ENCODE measurements at regions not wholly inside any gene's neighbourhood (a gene's known extent, or its start where the extent isn't known, plus 50 kb on each side); places are given as distances from the start of the nearest gene placed in this dataset.
"Not testable (repeated sequence)": the region's sequence is repeated elsewhere in the genome, so short reads cannot be mapped to it uniquely, and the experiment has no call there.

- TF ChIP-seq, protein P1, sequence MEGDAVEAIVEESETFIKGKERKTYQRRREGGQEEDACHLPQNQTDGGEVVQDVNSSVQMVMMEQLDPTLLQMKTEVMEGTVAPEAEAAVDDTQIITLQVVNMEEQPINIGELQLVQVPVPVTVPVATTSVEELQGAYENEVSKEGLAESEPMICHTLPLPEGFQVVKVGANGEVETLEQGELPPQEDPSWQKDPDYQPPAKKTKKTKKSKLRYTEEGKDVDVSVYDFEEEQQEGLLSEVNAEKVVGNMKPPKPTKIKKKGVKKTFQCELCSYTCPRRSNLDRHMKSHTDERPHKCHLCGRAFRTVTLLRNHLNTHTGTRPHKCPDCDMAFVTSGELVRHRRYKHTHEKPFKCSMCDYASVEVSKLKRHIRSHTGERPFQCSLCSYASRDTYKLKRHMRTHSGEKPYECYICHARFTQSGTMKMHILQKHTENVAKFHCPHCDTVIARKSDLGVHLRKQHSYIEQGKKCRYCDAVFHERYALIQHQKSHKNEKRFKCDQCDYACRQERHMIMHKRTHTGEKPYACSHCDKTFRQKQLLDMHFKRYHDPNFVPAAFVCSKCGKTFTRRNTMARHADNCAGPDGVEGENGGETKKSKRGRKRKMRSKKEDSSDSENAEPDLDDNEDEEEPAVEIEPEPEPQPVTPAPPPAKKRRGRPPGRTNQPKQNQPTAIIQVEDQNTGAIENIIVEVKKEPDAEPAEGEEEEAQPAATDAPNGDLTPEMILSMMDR (IDR thresholded peaks at IDR 0.05; ENCODE audit: insufficient read depth, low read depth, low read length), result no peak
- no peak overlapping the region for H3K4me3 ChIP-seq (ENCODE audit: low read depth, low read length)
- no peak for DNase-seq (ENCODE audit: low read depth)
Measured at GRCh38 chr6:48397887-48398286, 286.9 kb upstream of the PTCHD4 start.

- TF ChIP-seq, protein P1 (IDR thresholded peaks at IDR 0.05; ENCODE audit: insufficient read depth, low read depth, low read length), result no peak
- H3K4me3 ChIP-seq (ENCODE audit: low read depth, low read length), result no peak overlapping the region
- DNase-seq (ENCODE audit: low read depth), result no peak
Measured at GRCh38 chr6:48389146-48390043, 278.4 kb upstream of the PTCHD4 start.

- TF ChIP-seq, protein P1 (IDR thresholded peaks at IDR 0.05; ENCODE audit: insufficient read depth, low read depth, low read length), result no peak
- H3K4me3 ChIP-seq (ENCODE audit: low read depth, low read length), result no peak overlapping the region
- no peak for DNase-seq (ENCODE audit: low read depth)
Measured at GRCh38 chr6:48388044-48388443, 277.0 kb upstream of the PTCHD4 start.

- TF ChIP-seq, protein P1 (IDR thresholded peaks at IDR 0.05; ENCODE audit: insufficient read depth, low read depth, low read length), result no peak
- no peak overlapping the region for H3K4me3 ChIP-seq (ENCODE audit: low read depth, low read length)
- no peak for DNase-seq (ENCODE audit: low read depth)
Measured at GRCh38 chr6:48378884-48379407, 267.9 kb upstream of the PTCHD4 start.

GRCh38 chr6:48377115-48377514 is 266.1 kb upstream of the PTCHD4 start:
- no peak overlapping the region for H3K4me3 ChIP-seq (ENCODE audit: low read depth, low read length)
- no peak for DNase-seq (ENCODE audit: low read depth)
- TF ChIP-seq, protein P1 (IDR thresholded peaks at IDR 0.05; ENCODE audit: insufficient read depth, low read depth, low read length), result no peak

- not testable (repeated sequence) for DNase-seq (ENCODE audit: low read depth); H3K4me3 ChIP-seq (ENCODE audit: low read depth, low read length)
Measured at GRCh38 chr6:48371226-48371625, 260.2 kb upstream of the PTCHD4 start.

DNA sequence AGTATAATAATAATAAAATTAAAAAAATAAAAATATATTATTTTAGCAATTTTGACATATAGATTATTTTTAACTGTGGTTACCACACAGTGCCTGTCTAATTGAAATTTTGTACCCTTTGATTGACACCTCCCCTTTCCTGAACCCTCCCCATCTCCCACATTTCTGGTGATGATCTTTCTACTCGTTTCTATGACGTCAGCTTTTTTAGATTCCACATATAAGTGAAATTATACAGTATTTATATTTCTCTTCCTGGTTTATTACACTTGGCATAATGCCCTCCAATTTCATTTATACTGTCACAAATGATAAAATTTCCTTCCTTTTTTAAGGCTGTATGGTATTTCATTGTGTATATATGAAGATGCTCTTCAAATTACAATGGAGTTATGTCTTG is 258.1 kb upstream of the PTCHD4 start:
- TF ChIP-seq, protein P1 (IDR thresholded peaks at IDR 0.05; ENCODE audit: insufficient read depth, low read depth, low read length), result no peak
- no peak overlapping the region for H3K4me3 ChIP-seq (ENCODE audit: low read depth, low read length)

More for the DNA sequence above, 258.1 kb upstream of the PTCHD4 start:
- no peak for DNase-seq (ENCODE audit: low read depth)

Data from fibroblast of villous mesenchyme (primary cell).